HG03045 (cell line): ENCODE measurements at regions not wholly inside any gene's neighbourhood (a gene's known extent, or its start where the extent isn't known, plus 50 kb on each side); places are given as distances from the start of the nearest gene placed in this dataset.

ENCODE experiments used
- ATAC-seq: cut with Tn5 transposase; IDR thresholded peaks from one replicate; pipeline ENCODE4 v1.9.1; 2021; ENCODE audit warnings: mild to moderate bottlenecking, moderate library complexity; ENCODE audit not compliant: unreplicated experiment

DNA sequence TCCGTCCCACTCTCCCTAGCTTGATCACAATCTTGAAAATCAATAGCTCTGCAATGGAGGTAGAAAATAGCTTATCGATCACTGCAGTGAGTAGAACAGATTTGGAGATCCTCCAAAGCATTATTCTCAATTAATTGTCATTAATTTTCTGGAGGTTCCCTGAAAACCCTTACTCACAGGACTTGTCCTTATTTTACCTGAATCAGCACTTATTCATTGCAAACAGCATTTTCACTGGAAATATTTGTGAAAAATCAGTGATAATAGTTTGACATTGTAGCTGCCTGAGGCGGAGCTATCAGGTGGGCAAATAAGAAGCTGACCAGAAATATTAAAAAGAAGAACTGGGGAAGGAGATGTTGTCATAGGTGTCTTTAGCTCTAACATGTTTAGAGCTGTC lies 294.6 kb upstream of the ZSWIM2 start:
- ATAC-seq: no peak

DNA sequence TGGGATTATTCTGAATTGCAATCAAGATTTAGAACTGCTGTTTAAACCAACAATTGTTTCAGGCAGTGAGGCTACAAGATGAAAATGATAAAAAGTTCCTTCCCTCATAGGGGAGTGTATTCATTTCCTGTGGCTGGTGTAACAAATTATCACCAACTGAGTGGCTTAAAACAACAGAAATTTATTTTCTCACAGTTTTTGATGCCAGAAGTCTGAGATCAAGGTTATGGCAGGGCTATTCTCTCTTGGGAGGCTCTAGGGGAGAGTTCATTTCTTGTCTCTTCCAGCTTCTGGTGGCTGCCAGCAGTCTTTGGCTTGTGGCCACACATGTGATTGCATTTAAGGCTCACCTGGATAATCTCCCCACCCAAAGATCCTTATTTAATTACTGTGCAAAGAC lies 290.5 kb upstream of the ZSWIM2 start:
- ATAC-seq: no peak

DNA sequence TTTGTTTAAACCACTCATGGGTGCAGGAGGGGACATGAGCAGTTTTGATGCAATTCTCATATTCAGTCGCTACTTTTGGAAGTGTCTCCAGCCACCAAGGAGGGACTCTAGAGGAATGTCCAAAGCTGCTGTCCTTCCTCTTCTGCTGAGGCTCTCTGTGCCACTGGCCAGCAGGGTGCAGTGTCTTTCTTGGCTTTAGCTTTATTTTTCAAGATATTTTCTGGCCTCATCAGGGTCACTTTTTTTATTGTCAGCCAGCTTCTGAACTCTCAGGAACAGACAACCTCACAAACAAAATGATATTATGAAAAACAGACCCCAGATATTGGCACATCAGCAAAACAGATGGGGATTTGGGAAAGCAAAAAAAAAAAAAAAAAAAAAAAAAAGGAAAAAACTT lies 289.3 kb upstream of the ZSWIM2 start:
- no peak for ATAC-seq

DNA sequence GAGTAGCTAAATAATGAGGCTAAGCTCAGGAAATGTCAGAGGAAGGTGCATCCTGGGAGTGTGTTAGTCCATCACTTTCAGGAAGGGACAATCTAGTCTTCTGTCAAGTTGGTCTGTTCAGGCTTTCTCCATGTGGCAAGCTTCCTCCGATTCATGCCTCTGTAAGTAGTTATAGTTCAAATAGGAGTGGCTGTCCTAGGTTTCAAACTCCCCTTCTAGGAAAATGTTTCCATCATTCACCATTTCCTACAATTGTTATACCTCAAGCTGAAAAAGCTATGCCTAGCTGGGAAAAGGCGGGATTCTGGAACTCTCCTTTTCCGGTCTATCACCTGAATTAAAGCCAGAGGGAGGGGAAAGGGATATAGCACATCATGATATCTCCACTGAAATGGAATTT lies 287.7 kb upstream of the ZSWIM2 start:
- ATAC-seq: no peak

DNA sequence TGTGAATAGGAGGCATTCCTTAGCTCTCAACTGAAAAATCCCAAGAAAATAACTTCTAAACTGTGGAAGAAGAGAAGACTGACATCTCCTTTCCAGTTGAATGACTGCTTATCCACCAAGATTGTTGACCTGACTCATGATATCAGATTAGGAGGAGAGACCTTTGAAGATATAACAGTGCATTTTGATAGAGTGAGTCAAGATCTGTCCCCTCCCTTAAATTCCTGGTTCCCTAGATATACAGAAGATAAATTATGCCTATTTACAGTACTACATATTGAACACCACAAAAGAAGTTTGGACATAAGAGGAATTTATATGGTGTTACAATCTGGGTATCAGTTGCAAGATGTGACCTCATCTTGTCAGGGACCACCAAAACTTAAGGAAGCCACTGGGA lies 285.3 kb upstream of the ZSWIM2 start:
- no peak for ATAC-seq

DNA sequence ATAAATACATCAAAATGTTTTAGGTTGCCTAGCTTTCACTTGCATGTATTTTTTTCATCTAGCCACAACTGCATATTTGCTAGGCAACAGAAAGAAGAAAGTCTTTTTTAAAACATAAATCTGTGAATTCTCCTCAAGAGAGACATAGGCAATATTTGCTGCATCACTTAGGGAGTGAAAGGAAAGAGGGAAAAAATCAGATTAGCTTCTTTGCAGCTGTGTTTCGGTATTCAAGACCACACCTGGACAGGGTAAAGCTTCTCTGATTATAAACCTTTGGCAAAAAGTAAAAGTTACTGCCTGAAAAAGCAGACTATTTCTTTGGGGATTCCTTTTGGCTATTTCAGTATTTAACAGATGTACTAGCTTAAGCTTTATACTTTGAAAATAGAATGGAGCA lies 280.9 kb upstream of the ZSWIM2 start:
- ATAC-seq: no peak

DNA sequence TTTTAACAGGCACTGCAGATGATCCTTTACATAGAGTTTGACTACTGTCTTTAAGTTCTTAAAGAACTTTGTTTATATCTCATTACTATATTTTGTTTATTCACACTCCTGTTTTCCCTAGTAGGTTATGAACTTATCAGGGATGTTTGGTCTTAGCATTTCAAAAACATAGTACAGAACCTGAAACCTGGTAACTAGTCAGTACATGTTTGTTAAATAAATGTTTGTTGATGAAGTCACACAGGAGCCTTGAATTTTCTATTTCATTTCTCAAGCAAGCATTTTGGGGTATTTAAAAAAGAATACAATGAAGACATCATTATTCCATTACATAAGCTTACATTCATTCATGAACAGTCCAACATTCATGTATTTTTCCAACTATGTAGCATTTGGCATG lies 280.3 kb upstream of the ZSWIM2 start:
- ATAC-seq: no peak

DNA sequence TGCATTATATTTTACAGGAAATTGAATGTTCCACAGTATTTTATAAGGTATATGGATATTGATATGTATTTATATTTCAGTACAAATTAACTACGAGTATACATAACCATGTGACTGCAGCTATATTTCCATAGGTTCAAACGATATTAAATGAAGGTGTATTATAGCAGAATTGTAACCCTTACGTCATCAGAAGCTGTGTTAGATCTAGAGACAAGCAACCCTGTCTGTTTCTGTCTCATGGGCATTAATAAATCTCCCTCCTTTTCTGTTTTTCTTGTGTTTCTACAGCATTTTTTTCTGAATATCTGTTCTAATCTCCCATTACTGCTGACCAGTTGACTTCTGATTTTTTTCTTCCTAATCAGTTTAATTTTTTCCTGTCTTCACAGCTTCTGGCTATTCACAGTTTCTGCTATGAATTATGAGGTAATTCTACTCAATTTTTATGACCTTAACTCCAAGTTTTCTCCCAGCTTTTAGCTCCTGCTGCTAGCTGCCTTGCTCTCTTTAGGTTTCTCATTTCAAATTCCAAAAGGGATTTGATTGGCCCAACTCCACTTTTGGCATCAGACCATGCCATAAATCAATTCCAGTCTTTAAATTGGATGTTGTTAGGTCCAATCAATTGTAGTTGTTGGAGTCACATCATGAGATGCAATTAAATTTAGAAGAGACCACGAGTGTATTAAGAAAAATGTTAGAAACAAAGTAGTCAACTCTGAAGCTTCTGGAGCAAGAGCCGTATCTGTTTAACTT lies 277.5 kb upstream of the ZSWIM2 start:
- no peak for ATAC-seq

DNA sequence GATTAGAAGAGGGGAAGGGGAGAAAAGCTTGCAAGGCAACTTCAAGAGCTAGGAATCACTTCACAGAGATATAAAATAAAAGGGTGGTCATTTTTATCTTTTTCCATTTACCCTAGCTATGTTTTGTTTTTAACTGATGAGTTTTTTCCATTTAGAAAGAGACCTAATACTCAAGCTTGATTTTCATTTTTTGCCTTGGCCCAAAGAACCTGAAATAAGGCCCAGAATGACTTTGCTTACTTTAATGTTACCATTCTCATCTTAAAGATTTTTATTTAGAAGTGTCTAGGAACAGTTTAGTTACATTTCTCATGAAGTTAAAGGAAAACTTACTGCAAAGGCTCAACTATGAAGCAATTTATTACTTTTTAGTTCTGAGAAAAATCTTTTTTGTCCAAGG lies 276.3 kb upstream of the ZSWIM2 start:
- ATAC-seq: no peak

DNA sequence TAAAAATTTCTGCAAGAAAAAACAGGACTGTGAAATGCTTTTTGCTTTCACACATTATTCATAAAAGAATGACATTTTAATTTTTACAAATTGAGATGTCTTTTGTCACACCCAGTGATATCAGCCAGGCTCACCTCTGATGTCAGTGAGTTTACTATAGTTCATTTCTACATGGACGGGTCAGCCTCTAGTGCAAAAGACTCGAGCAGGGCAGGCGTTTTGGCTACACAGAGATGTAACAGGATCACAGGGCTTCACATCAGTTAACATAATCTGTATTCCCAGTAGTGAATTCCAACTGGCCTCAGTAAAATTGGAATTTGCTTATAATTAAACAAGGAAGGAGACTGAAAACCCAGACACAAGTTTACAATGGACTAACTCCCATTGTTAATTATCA lies 275.6 kb upstream of the ZSWIM2 start:
- no peak for ATAC-seq

DNA sequence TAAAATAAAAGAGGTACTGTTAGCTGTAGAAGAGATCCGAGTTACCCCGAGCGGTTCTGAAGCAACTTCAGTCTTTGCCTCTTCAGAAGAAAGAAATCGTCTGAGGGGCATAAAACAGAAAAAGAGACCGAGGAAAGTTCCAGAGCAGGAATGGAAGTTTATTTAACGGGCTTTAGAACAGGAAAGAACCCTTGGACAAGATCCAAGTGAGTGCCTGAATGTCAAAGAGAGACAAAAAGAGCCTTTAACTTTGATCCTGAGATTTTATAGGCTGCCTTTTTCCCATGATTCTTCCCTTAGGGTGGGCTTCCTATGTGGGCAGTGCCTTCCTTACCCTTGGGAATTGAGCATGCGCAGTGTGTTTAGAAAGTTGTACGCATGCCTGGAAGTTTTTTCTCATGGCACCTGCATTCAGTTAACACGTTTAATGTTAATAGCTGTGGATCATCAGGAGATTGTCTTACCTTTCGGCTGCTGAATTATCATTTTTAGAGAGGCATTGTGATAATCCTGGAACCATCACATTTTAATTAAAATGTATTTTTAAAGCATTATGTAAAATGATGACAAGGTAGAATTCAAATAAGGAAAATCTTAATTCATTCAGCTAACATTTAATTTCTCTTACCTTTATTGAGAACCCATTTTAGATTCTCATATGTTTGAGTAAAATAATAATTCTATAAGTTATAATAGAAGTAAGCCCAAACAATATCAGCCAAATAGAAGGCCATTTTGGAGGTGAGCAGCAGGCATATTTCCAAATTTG lies 269.5 kb upstream of the ZSWIM2 start:
- ATAC-seq: no peak

DNA sequence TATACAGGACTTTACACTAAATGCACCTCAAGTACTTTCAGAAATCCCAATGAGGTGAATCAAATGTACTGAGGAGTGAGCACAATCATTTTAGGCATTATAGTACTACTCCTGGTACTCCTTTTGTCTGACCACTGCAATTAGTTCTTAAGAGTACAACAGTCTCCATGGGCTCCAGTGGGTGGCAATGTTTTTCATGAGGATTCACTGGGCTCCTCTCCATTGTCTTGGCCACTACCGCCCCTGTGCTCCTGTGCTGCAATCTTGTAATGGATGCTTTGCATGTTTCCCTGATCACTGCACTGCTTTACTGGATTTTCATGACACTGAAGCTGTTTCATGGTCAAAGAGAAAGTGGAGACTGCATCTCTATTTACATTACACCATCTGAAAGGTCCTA lies 268.5 kb upstream of the ZSWIM2 start:
- ATAC-seq: no peak

DNA sequence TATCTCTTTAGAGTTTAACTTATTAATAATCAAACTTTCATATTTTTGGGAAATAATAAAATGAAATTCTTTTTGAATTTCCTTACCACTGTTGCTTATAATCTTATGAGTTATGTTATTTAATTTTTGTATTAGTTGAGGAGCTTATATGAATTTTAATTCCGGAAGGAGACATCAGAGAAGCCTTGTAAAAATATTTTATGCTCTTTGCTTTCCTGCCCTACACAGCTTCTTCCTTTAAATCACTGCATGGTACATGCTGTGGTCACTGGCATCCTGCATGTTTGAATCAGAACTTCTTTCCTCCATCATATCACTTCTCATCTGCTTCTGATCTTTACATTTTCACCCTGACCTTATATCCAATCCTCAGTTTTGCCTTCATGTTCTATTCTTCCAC lies 266.7 kb upstream of the ZSWIM2 start:
- ATAC-seq: no peak

DNA sequence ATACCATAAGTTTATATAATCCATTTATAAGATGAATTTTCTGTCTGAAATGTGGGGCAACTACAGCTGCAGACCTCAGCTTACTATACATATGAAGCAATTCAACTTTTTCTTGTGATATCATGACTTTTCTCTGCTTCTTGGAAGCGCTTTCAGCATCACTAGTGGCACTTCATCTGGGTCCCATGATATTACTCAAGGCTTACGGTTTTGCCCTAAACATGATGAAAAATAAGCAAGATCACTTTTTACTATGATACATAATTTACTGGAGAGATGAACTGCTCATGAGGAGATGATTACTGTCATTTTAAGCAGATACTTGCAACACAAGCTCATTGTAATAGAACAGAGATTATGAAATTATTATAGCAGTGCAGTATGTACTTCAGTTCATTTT lies 258.0 kb upstream of the ZSWIM2 start:
- ATAC-seq: no peak

DNA sequence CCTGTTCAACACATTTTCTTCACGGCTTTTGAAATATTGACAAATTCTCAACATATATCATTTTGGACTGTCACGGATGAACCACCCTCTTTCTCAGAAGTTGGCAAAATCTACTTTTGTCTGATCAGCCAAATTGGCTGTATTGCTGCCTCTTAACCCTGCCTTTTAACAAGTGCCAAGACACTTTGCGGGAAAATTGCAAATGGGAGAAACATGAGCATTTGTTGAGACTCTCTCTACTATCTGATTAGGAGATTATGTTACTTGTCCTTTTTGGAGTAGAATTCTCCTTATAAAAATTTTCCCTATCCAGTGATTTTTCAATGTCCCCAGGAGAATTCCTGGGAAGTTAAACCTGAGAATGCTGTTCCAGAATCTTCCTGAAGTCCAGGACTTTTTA lies 256.2 kb upstream of the ZSWIM2 start:
- no peak for ATAC-seq

DNA sequence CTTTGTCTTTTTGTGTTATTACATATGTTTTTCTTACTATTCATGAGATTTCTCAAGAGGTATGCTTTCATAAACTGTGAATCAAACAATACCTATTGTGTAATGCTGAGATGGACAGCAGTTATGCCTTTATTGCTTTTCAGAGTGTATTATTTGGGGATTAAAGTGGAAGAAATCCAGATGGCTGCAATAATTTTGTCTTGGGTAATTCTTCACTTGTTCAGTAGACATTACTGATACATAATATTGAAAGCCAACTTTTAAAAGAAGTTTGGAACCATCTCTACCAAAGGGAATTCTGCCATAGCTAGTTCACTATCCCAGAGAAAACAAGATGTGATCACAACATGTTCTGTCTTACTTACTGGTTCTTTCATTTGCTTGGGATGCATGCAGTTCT lies 253.4 kb upstream of the ZSWIM2 start:
- ATAC-seq: no peak

DNA sequence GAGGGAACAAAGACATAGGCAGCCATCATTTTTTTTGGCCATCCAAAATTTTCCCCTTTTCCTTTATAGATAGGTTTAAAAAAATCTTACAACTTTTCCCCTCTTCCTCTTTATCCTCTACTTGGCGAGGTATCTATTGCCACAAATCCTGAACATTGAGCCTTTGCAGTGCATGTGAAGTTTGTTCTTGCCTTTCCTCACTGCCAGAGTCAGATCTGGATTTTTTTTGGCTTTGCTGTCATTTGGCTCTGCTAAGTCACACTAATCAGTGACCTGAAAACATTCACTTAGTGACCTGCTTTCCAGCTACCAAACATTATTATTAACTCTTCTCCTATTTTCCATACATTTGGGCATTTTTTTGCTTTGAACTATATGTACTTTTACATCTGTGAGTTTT lies 249.2 kb upstream of the ZSWIM2 start:
- ATAC-seq: no peak

DNA sequence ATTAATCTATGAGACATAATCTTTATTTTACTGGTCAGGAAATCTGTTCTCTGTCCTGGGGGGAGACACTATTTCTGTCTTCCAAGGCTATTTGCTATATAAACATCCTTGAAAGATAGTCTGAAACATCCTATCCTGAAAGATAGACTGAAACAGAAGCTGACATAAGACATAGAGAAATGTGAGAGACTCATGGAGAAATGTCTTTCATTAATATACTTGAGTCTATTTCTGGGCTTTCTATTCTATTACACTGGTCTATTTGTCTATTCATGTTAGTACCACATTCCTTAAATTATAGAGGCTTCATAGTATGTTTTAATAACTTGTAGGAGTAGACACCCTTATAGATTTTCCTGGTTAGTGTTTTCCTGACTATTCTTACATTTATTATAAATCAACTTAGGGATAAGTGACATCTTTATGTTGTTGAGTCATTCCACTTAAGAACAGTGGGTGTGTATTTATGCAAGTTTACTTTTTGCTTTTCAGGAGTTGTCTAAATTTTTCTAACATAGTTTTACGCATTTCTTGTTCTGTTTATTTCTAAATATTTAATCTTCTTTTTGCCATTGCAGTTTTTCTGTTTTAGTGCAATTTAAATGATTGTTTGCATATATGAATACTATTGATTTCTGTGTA lies 244.9 kb upstream of the ZSWIM2 start:
- no peak for ATAC-seq

DNA sequence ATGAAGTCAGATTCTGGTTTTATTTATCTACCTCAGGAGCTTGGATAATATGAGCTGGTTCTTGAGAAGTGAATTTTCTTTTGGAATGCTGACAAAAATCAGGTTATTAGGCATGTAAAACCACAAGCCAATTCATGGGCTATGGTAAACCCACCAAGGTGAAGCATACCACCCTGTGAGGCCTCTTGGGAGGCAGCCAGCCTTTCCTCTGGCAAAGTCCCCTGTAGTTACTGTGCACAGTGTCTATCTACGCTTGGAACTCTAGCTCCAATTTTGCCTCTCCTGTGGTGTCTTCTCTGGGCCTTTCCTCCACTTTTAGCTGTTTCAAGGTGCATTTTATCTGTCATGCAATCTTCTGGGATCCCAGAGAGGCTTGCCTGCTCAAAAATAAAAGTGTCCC lies 242.7 kb upstream of the ZSWIM2 start:
- ATAC-seq: no peak

DNA sequence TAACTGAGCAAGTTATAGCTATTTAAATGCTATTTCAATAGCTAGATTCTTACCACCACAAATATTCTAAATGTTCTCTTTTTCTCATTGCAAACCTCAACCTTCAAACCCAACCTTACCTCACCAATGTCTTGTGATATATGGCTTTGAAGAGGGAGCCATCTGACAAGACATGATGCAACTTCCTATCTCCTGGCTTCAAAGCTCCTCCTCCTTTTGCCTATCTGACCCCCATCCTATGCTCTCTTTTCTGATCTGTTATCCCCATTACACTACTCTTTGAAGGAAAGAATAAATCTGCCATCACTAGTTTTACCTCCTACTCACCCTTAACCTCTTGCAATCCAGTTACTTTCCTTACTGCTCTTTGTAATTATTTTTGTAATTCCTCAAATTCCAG lies 235.6 kb upstream of the ZSWIM2 start:
- no peak for ATAC-seq

DNA sequence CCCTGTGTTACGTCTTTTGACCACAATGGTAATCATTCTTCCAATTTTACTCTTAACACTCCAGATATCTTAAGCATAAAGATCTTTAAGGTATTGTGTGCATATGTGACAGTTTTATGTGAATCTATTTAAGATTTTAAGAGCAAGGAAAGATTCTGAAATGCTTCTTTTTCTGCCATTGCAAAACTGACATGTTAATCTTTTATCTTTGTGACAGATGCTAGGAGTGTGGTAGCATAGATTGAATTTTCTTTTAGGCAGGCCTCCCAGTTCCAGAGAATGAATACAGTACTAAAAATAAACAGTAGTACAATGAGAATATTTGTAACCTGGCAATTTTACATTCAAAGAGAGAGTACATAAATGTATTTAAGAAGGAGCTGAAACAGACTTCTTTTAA lies 232.5 kb upstream of the ZSWIM2 start:
- ATAC-seq: no peak

DNA sequence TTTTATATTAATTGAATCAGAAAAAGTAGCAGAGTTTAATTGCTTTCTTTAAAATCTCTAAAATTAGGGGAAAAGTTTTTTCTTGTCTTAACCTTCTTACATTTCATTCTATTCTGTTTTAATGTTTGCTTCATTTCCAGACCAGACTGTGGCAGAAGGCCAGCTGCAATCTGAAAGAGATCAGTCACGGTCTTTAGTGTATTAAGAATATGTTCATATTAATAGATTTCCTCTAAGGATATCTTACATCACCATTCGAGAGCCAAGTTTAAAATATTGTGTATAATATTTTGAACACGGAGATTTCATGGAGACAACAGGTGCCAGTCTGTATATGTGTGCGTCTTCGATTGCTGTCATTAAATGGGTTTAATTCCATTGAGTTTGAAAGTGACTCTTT lies 230.9 kb upstream of the ZSWIM2 start:
- no peak for ATAC-seq
